K562 (cell line): ENCODE measurements at regions not wholly inside any gene's neighbourhood (a gene's known extent, or its start where the extent isn't known, plus 50 kb on each side); places are given as distances from the start of the nearest gene placed in this dataset.

Experiments used
- ATAC-seq: fragments of 200-7000 bp; cut with Tn5 transposase; 3 replicates; pipeline ENCODE4 v1.9.1; 2020; ENCODE audit warnings: moderate library complexity
- BruUV-seq: library from RNA; stranded (reverse); fragments of 400-500 nt; replicated peaks from 2 replicates; lab custom pipeline; 2021; lab: Mats Ljungman, UMichigan
- CTCF ChIA-PET: fragments of 300-600 bp; formaldehyde crosslinking; extraction: SDS; loops from one replicate; lab custom pipeline; 2021; ENCODE audit warnings: low intra/inter-chr PET ratio; lab: Yijun Ruan, JAX
- POLR2A ChIA-PET: fragments of 300-600, 350-650 bp; sonication (Branson Sonifier 250); formaldehyde crosslinking; extraction: SDS; loops from one replicate; lab custom pipeline; 2021; ENCODE audit warnings: antibody characterized with exemption, inconsistent platforms; lab: Yijun Ruan, JAX
- DNase-seq, 4 experiments: peaks; one replicate each; pipeline versions ENCODE4 v3.0.0 to v3.0.0-alpha.2; 2011 to 2018; ENCODE audit warnings: low spot score in 3 of 4, mixed read lengths in 3 of 4; ENCODE audit errors: extremely low read depth in 1 of 4
- FAIRE-seq: peaks from 2 replicates; lab custom pipeline; 2011; peaks lifted over from hg19 to GRCh38; lab: Jason Lieb, UNC
- H2AFZ ChIP-seq: 2 replicates; pipeline ENCODE4 v1.6.0; 2011; ENCODE audit warnings: low read depth, low read length, control low read depth, inconsistent platforms
- H3K27ac ChIP-seq: fragments of 200-600 bp; 3 replicates; pipeline ENCODE4 v1.8.0; 2011; ENCODE audit warnings: low read depth, mild to moderate bottlenecking, control low read depth, inconsistent platforms, low read length, moderate library complexity, mixed read lengths; ENCODE audit errors: extremely low read depth
- H3K27me3 ChIP-seq, 2 experiments: fragments of 300-600 bp in 1 of 2; 2 replicates in 1 of 2; 3 replicates in 1 of 2; pipeline versions ENCODE4 v1.6.0 to v1.8.0; 2011; ENCODE audit warnings: inconsistent platforms in 2 of 2, low read length in 2 of 2, mild to moderate bottlenecking in 1 of 2, mixed read lengths in 1 of 2, moderate library complexity in 1 of 2; ENCODE audit not compliant: control insufficient read depth in 2 of 2, insufficient read depth in 2 of 2
- H3K36me3 ChIP-seq: fragments of 300-600 bp; 3 replicates; pipeline ENCODE4 v1.8.0; 2011; ENCODE audit warnings: mild to moderate bottlenecking, low read length, inconsistent platforms; ENCODE audit not compliant: control insufficient read depth, insufficient read depth
- H3K4me1 ChIP-seq, 2 experiments: fragments of 200-600 bp in 1 of 2; replicated peaks in 1 of 2; 2 replicates in 1 of 2; 3 replicates in 1 of 2; pipeline versions ENCODE4 v1.5.1 to v1.8.0; 2011; ENCODE audit warnings: inconsistent platforms in 2 of 2, low read length in 2 of 2, mild to moderate bottlenecking in 1 of 2, mixed read lengths in 1 of 2, moderate library complexity in 1 of 2; ENCODE audit not compliant: control insufficient read depth in 2 of 2, insufficient read depth in 2 of 2
- H3K4me2 ChIP-seq: 2 replicates; pipeline ENCODE4 v1.6.1; 2011; ENCODE audit warnings: low read length, control low read depth, inconsistent platforms, mixed read lengths; ENCODE audit not compliant: insufficient read depth
- H3K4me3 ChIP-seq: fragments of 200-600 bp; sonication (generic), shearing (Covaris generic); 2 replicates; pipeline ENCODE4 v1.5.1; 2016; ENCODE audit warnings: control low read depth, inconsistent platforms
- H3K79me2 ChIP-seq: fragments of 200-600 bp; 3 replicates; pipeline ENCODE4 v1.8.0; 2011; ENCODE audit warnings: low read length, inconsistent platforms; ENCODE audit not compliant: control insufficient read depth, insufficient read depth
- H3K9ac ChIP-seq, 2 experiments: 2 replicates each; pipeline versions ENCODE4 v1.6.0 to v1.6.1; 2011; ENCODE audit warnings: low read depth in 2 of 2, low read length in 2 of 2, control low read depth in 1 of 2, inconsistent platforms in 1 of 2, mild to moderate bottlenecking in 1 of 2, mixed read lengths in 1 of 2; ENCODE audit not compliant: insufficient read depth in 1 of 2
- H3K9me1 ChIP-seq: one replicate; pipeline ENCODE4 v1.6.0; 2011; ENCODE audit warnings: inconsistent platforms, mild to moderate bottlenecking, low read length, moderate library complexity; ENCODE audit not compliant: control insufficient read depth, insufficient read depth
- H3K9me3 ChIP-seq: replicated peaks from 2 replicates; pipeline ENCODE4 v1.5.1; 2011; ENCODE audit warnings: low read depth, low read length, inconsistent platforms; ENCODE audit not compliant: control insufficient read depth, insufficient read depth
- H4K20me1 ChIP-seq: replicated peaks from 2 replicates; pipeline ENCODE4 v1.6.1; 2011; ENCODE audit warnings: low read length, inconsistent platforms, mixed read lengths; ENCODE audit not compliant: control insufficient read depth, insufficient read depth
- TRIM24 ChIP-seq, 2 experiments: fragments of 450-650 bp; IDR thresholded peaks; 2 replicates each; pipeline ENCODE4 v1.6.1; 2016
- ZNF507 ChIP-seq: conservative IDR thresholded peaks from 2 replicates; pipeline ENCODE4 v1.6.1; 2017; ENCODE audit warnings: missing genetic modification characterization, missing compliant biosample characterization
- WGBS: fragments of 100-300 bp; shearing (Covaris generic); methylation state at CpG from one replicate; pipeline ENCODE4 v1.1.6; 2016; ENCODE audit warnings: low coverage, mixed read lengths; ENCODE audit not compliant: insufficient coverage; ENCODE audit errors: missing lambda C conversion rate; 5-methylcytosine and 5-hydroxymethylcytosine counted together
- in situ Hi-C: fragments of 300-500 bp; cut with MboI; formaldehyde crosslinking; loops from 4 replicates; pipeline ENCODE4 v1.15.0; 2018; ENCODE audit warnings: inconsistent platforms, mixed read lengths
- intact Hi-C: fragments of 100-400 bp; cut with micrococcal nuclease; formaldehyde crosslinking; loops from 2 replicates; pipeline ENCODE4 v1.14.2; 2022
- TF ChIP-seq, protein P1 (sequence below): sonication (generic); formaldehyde crosslinking; IDR thresholded peaks from 2 replicates; pipeline ENCODE4 v1.9.0; 2022; ENCODE audit warnings: mild to moderate bottlenecking, missing genetic modification reagents
- TF ChIP-seq, protein P2 (sequence below): fragments of 200-800 bp; sonication (Bioruptor generic); IDR thresholded peaks from 2 replicates; pipeline ENCODE4 v1.6.1; 2016; ENCODE audit warnings: missing genetic modification characterization, missing compliant biosample characterization

DNA sequence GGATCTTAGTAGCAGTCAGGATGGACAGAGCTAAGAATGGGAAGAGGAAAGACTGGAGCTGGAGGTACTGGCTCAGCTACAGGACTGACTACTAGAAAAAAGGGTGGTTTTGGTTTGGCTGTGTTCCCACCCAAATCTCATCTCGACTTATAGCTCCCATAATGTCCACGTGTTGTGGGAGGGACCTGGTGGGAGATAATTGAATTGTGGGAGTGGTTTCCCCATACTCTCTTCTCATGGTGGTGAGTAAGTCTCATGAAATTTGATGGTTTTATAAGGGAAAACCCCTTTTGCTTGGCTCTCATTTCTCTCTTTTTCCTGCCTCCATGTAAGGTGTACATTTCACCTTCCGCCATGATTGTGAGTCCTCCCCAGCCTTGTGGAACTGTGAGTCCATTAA is 466.5 kb upstream of the DEPDC1 start:
- ATAC-seq (no peak), FAIRE-seq (no peak), DNase-seq (no peak)
- intact Hi-C loops (no loop called here), in situ Hi-C loops (no loop called here)
- Histone ChIP-seq H3K36me3 (no peaks in the 10 kb centered on the region), H2AFZ (no peak overlapping the region), H3K9ac (no peak overlapping the region), H3K79me2 (no peaks in the 10 kb centered on the region), H3K4me1 (no peaks in the 10 kb centered on the region), H3K4me2 (no peak overlapping the region), H3K4me3 (no peak overlapping the region), H3K27me3 (no peaks in the 10 kb centered on the region), H3K27ac (no peak overlapping the region), H3K9me3 (no peaks in the 10 kb centered on the region), H4K20me1 (no peaks in the 10 kb centered on the region), H3K9me1 (no peaks in the 10 kb centered on the region)
- ChIA-PET POLR2A (no interaction called here), CTCF (no interaction called here)
- whole genome bisulfite sequencing = 0% methylated on average over 3 of the region's 3 CpGs
- no peak for TF ChIP-seq ZNF507 (tag)
- TF ChIP-seq, protein P1, sequence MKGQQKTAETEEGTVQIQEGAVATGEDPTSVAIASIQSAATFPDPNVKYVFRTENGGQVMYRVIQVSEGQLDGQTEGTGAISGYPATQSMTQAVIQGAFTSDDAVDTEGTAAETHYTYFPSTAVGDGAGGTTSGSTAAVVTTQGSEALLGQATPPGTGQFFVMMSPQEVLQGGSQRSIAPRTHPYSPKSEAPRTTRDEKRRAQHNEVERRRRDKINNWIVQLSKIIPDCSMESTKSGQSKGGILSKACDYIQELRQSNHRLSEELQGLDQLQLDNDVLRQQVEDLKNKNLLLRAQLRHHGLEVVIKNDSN (CRISPR knock-in tag) = no peak
- no TSS peak for BruUV-seq

DNA sequence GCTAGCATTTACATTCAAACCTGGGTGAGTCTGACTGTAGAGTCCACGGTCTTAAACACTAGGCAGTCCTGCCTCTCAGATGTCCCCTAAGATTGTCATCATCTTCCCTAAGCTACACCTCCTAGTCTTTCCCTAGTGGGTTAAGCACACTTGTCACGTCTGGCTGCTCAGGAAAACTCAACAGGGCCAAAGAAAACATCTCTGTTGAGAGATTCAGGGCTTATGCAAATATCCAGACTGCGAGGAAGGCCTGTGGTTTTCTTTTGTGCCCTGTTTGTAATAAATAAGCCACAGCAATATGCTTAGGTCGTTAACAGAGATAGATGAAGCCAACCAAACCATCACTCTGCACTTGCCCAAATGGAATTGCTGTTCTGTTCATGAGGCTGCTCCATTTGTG is 472.6 kb upstream of the DEPDC1 start:
- Histone ChIP-seq H3K9ac (no peak overlapping the region), H3K27ac (no peak overlapping the region), H3K9me1 (no peaks in the 10 kb centered on the region), H3K27me3 (no peaks in the 10 kb centered on the region), H4K20me1 (no peaks in the 10 kb centered on the region), H3K9me3 (peaks cover 2% of the 10 kb centered on the region), H2AFZ (no peak overlapping the region), H3K36me3 (no peaks in the 10 kb centered on the region), H3K4me3 (no peak overlapping the region), H3K4me1 (no peaks in the 10 kb centered on the region), H3K4me2 (no peak overlapping the region), H3K79me2 (no peaks in the 10 kb centered on the region)
- FAIRE-seq (no peak), ATAC-seq (no peak), DNase-seq (no peak)
- BruUV-seq = no TSS peak
- ChIA-PET CTCF (no interaction called here), POLR2A (no interaction called here)
- intact Hi-C loops = no loop called here
- in situ Hi-C loops = no loop called here
- 2% methylated on average over 4 of the region's 4 CpGs for WGBS
- TF ChIP-seq, protein P2, sequence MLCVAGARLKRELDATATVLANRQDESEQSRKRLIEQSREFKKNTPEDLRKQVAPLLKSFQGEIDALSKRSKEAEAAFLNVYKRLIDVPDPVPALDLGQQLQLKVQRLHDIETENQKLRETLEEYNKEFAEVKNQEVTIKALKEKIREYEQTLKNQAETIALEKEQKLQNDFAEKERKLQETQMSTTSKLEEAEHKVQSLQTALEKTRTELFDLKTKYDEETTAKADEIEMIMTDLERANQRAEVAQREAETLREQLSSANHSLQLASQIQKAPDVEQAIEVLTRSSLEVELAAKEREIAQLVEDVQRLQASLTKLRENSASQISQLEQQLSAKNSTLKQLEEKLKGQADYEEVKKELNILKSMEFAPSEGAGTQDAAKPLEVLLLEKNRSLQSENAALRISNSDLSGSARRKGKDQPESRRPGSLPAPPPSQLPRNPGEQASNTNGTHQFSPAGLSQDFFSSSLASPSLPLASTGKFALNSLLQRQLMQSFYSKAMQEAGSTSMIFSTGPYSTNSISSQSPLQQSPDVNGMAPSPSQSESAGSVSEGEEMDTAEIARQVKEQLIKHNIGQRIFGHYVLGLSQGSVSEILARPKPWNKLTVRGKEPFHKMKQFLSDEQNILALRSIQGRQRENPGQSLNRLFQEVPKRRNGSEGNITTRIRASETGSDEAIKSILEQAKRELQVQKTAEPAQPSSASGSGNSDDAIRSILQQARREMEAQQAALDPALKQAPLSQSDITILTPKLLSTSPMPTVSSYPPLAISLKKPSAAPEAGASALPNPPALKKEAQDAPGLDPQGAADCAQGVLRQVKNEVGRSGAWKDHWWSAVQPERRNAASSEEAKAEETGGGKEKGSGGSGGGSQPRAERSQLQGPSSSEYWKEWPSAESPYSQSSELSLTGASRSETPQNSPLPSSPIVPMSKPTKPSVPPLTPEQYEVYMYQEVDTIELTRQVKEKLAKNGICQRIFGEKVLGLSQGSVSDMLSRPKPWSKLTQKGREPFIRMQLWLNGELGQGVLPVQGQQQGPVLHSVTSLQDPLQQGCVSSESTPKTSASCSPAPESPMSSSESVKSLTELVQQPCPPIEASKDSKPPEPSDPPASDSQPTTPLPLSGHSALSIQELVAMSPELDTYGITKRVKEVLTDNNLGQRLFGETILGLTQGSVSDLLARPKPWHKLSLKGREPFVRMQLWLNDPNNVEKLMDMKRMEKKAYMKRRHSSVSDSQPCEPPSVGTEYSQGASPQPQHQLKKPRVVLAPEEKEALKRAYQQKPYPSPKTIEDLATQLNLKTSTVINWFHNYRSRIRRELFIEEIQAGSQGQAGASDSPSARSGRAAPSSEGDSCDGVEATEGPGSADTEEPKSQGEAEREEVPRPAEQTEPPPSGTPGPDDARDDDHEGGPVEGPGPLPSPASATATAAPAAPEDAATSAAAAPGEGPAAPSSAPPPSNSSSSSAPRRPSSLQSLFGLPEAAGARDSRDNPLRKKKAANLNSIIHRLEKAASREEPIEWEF (CRISPR knock-in tag) = no peak
- no peak for TF ChIP-seq TRIM24 (IDR thresholded peaks at IDR 0.05)
